GM21367 (cell line): ENCODE measurements at regions not wholly inside any gene's neighbourhood (a gene's known extent, or its start where the extent isn't known, plus 50 kb on each side); places are given as distances from the start of the nearest gene placed in this dataset.
"Not testable (repeated sequence)": the region's sequence is repeated elsewhere in the genome, so short reads cannot be mapped to it uniquely, and the experiment has no call there.

Experiments used
- ATAC-seq: cut with Tn5 transposase; IDR thresholded peaks from one replicate; pipeline ENCODE4 v1.9.1; 2021; ENCODE audit not compliant: unreplicated experiment

DNA sequence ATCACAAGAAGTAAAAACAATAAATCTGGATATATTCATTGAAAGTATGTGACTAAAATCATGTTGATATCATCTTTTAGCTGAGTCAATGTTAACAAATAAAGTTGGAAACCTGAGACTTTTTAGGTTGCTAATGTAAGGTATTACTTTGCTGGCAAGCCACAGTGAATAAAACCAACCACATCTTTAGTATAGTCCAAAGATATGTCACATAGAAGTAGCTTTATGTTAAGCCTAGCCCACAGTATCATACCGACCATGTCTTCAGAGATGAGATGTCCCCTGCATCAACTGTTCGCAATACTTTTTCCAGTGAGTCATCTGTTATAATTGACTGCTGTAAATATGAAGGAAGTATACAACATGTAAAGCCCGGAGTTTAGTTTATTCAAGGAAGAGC lies 107.6 kb upstream of the MCHR2 start:
- ATAC-seq, result no peak

DNA sequence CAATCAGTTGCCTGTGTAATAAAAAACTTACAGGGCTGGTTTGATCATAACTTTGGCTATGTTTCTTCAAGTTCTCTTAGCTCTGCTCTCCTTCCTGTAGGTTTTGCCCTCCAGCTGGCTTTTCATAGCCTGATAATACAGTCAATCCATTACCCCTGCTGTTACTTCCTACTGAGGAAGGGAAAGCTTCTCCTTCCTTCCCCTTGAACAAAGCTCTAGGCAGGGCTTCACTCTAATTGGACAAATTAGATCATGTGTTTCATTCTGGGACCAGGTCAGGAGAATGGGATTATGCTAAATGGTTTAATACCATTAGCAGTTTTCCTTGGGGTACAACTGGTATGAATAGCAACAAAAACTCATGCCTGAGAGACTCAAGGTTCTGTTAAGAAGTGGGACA lies 106.8 kb upstream of the MCHR2 start:
- ATAC-seq, result no peak

DNA sequence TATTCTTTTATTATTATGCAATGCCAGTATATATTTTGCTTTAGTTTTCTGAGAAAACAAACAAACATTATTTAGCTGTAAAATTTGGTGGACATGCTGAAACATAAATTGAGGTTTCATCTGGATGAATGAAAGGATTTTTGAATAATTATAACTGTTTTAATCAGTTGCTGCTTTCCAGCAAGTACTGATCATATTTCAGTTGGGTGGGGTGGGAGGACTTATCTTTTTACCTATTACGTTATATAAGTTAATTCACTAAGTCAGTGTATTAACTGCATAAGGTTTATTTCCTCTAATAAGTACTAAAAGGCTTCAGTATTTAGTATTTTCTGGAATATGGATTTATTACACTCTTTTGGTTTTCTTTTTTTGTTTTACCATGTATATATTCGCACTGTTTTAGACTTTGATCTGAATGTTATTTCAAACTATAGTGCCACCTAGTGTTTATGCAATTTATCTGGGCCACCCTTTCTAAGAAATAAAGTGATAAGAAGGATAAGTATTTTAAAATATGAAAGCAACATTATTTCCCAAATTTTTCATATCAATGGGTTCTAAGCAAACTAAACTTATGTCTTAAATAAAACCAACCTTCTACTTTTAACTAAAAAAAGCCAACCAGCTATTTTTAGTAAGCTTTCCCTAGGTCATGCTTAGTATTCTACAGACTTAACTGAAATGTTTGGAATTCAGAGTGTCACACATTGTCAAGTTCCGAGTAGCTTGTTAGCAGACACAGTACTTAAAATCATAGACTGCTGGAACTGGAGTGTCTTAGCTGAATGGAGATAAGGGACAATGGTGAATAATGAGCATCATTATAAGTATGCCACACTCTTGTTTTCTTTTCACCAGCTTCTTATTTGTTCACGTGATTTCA lies 105.4 kb upstream of the MCHR2 start:
- no peak for ATAC-seq

DNA sequence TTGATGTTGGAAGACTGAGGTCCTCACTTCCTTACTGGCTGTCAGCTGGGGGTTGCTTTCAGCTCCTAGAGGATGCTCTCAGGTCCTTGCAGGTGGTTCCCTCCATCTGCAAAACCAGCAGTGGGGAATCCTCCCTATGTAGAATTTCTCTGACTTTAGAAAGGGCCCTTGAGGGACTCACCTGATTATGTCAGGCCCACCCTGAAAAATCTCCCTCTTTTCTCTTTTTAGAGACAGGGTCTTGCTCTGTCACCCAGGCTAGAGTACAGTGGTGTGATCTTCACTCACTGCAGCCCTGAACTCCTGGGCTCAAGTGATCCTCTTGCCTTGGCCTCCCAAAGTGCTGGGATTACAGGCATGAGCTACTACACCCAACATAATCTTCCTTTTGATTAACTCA lies 102.9 kb upstream of the MCHR2 start:
- ATAC-seq, result no peak

DNA sequence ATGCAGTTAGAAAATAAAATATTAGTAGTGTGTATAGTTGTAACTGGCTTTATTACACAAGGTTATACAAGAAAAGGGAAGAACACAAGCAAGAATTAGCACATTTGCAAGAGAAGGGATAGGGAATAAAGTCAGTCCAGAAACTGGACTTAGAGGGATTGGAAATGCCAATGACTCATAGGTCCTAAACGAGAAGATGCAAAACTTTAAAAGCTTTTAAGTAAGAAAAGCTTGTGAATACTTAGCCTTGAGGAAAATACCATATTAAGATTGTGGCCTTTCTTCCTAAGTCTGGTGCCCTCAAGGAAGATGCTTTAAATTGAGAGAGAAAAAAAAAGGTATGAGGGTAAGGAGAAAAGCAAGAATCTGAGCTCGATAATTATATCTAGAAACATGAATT lies 102.3 kb upstream of the MCHR2 start:
- no peak for ATAC-seq

DNA sequence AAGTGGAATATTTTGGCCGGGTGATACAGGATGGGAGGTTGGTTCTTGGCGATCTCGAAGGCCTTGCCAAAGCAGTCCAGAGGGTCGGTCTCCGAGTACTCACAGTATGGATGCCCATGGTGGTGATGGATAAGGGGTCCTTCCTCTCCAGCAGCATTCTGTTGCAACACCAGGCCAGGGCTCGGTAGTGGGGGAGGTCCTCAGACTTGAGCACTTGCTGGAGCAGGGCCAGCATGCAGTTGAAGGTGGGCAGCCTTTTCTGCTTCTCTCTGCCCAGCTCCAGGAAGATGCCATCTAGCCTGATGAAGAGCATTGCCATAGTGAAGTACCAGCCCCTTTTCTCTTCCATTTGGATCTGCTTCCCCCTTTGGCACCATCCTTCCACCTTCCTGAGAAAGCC lies 99.4 kb upstream of the MCHR2 start:
- no peak for ATAC-seq

DNA sequence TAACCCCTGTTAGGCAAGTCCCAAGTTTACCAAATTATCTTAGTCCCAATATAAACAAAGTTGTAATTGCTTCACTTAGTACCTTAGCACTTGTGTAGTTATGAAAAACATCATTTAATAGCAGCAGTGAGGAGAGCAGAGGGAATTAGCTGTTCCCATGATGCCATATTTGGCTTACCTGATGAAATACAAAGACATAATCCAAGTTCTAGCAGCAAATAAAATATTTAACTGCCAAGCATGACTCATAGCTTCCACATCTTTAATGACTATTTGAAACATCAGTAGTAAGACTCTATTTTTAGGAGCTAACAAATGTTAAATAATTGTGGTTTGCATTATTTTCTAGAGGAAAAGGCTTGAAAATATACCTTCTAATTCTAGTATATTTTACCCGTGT lies 94.0 kb upstream of the MCHR2 start:
- no peak for ATAC-seq

DNA sequence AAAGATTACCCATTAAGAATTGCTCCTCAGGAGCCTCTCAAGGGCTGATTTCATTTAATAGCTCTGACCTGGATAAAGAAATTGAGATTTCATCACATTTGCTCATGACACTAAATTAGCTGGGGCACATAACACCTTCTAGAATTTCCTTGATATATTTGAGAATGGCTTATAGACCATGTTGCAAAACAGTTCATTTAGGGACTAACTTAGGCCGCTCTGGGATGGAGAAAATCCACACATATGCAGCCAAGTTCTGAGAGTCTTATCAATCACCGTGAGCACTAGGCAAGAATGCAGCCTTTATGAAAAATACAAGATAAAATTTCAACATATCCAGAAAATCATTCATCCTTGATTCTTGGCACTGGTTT lies 91.0 kb upstream of the MCHR2 start:
- ATAC-seq, result no peak

DNA sequence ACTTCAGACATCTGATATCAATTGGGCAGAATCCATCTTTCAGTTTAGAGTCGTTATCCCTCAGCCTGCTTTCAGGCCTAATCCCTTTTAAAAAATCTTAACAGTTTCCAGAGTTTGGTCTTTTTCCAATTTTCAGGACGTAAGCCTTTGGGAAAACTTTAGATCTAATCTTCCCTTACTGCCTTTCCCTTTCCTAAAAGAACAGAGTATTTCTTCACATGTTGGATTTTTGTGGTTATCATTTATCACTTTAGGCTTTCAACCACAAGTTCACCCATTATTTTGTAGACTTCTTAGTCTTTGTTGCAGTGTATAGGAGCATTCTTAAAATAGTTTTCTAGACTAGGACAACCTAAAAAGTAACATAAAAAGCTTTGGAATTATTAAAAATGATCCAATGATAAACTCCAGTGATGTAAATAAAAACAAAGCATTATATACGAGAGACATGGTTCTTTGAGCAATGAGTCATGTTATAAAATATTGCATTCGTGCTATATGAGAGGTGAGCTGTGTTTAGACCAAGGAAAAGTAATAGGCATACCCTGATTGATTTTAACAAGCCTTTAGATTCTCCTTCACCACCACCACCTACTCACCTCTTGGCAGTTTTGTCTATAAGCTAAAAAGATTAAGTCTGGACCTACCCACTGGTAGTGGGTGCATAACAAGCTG lies 90.4 kb upstream of the MCHR2 start:
- ATAC-seq, result no peak

DNA sequence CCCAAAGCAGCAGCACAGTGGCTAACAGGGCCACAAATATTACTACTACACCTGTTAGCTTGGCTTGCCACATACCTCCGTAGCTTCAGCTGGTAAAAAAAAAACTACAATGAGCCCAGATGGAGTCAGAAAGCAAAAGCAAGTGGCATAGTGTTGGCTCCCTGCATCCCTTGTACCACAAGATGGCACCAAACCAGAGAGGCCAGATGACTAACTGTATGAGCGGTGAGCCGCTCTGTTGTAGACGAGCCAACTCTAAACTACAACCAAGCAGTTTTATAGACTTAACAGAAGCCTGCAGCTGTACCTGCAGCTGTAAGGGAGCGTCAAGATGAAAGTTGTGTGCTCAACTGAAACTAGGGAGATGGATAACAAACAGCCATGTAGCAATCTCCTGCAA lies 84.5 kb upstream of the MCHR2 start:
- ATAC-seq, result no peak

DNA sequence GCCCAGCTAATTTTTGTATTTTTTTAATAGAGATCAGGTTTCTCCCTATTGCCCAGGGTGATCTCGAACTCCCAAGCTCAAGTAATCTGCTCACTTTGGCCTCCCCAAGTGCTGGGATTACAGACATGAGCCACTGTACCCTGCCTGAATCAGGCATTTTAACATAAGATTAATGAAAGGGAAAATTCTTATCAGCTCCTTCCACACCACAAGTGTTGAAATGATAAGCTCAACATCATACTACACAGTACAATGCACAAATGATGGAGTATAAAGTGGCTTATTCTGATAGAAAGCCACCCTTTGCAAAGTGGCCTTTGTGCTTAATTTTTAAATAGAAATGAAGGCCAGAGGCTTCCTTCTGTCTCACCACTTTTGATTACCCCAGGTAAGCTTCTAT lies 71.3 kb upstream of the MCHR2 start:
- no peak for ATAC-seq

DNA sequence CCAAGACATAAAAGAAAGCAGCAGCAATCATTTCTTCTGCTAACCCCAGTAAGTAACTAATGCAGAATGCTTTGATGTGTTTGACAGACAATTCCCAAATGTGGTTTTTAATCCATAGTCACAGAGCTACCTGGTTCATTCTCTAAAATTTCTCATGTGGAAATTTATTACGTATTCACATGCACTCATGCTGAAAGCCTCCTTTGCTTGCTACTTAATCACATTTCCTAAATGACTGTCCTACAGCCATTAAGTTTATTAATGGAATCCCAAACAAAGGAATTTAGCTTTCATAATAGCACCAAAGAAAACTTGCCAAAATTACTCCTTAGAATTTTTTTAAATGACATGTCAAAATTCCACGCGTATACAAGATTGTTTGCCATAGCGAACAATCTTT lies 68.6 kb upstream of the MCHR2 start:
- no peak for ATAC-seq

DNA sequence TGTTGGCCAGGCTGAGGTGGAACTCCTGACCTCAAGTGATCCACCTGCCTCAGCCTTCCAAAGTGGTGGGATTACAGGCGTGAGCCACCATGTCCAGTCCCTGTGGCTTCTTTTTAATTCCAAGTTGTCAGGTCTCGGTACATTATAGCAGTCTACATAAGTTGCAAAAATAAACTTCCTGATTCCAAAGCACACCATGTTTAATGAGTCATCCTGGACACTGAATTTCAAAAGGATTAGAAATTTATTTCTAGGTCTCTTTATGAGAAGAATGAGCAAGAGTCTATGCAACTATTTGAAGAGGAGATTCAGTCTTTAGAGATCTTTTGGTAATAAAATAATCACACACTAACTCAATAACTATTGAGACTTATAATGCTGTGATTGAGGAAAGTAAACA lies 63.9 kb upstream of the MCHR2 start:
- no peak for ATAC-seq

DNA sequence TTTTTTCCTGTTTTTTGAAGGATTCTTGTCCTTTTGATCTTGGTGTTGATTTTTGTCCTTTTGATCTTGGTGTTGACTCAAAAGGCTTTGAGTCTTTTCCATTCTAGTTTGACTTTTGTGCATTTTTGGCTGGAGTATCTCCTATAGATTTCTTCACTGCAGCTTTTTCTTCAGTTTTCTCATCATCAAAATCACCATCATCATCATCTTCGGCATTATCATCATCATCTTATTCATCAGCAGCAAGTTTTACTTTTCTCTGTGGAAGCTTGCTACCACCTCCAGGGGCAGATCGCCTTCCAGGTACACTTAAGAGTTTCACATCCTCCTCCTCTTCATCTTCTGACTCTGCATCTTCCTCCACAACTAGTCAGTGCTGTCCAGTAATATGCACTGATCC lies 56.5 kb upstream of the MCHR2 start:
- ATAC-seq, result no peak

DNA sequence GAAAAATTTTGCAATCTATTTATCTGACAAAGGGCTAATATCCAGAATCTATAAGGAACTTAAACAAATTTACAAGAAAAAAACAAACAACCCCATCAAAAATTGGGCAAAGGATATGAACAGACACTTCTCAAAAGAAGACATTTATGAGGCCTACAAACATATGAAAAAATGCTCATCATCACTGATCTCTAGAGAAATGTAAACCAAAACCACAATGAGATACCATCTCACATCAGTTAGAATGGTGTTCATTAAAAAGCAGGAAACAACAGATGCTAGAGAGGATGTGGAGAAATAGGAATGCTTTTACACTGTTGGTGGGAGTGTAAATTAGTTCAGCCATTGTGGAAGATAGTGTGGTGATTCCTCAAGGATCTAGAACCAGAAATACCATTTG lies 49.9 kb upstream of the MCHR2 start:
- not testable (repeated sequence) for ATAC-seq
